T1000 (cell line): ENCODE measurements at regions not wholly inside any gene's neighbourhood (a gene's known extent, or its start where the extent isn't known, plus 50 kb on each side); places are given as distances from the start of the nearest gene placed in this dataset.
A peak's percentile ranks its signal among the peaks of the same experiment; 100 is the strongest.
"Not testable (repeated sequence)": the region's sequence is repeated elsewhere in the genome, so short reads cannot be mapped to it uniquely, and the experiment has no call there.

Experiments used
- DNase-seq: peaks from one replicate; lab custom pipeline; 2025; ENCODE audit warnings: mixed read lengths; lab: John Stamatoyannopoulos, UW

GRCh38 chr18:22504251-22505030 lies 86.7 kb upstream of the CTAGE1 start:
- DNase-seq, result peak; percentile 35

- DNase-seq, result no peak
Measured at GRCh38 chr18:22505141-22505591, 87.5 kb upstream of the CTAGE1 start.

- no peak for DNase-seq
Measured at GRCh38 chr18:22507055-22507454, 89.3 kb upstream of the CTAGE1 start.

GRCh38 chr18:22509423-22509822 lies 91.7 kb upstream of the CTAGE1 start:
- no peak for DNase-seq

- DNase-seq, result no peak
Measured at GRCh38 chr18:22510697-22511096, 93.0 kb upstream of the CTAGE1 start.

GRCh38 chr18:22513721-22514481 lies 96.2 kb upstream of the CTAGE1 start:
- DNase-seq, result no peak

- DNase-seq, result no peak
Measured at GRCh38 chr18:22514655-22515054, 96.9 kb upstream of the CTAGE1 start.

- no peak for DNase-seq
Measured at GRCh38 chr18:22515250-22515649, 97.5 kb upstream of the CTAGE1 start.

GRCh38 chr18:22517356-22517755 lies 99.6 kb upstream of the CTAGE1 start:
- DNase-seq, result no peak

GRCh38 chr18:22521026-22521707 lies 103.5 kb upstream of the CTAGE1 start:
- no peak for DNase-seq

- DNase-seq, result no peak
Measured at GRCh38 chr18:22523481-22523880, 105.8 kb upstream of the CTAGE1 start.

- DNase-seq, result no peak
Measured at GRCh38 chr18:22524783-22525182, 107.1 kb upstream of the CTAGE1 start.

- DNase-seq, result no peak
Measured at GRCh38 chr18:22525313-22525712, 107.6 kb upstream of the CTAGE1 start.

GRCh38 chr18:22525883-22526282 lies 108.2 kb upstream of the CTAGE1 start:
- no peak for DNase-seq

GRCh38 chr18:22528291-22528690 lies 110.6 kb upstream of the CTAGE1 start:
- no peak for DNase-seq

GRCh38 chr18:22534706-22535105 lies 117.0 kb upstream of the CTAGE1 start:
- not testable (repeated sequence) for DNase-seq

GRCh38 chr18:22536558-22536957 lies 118.8 kb upstream of the CTAGE1 start:
- DNase-seq, result no peak

- DNase-seq, result no peak
Measured at GRCh38 chr18:22538426-22538825, 120.7 kb upstream of the CTAGE1 start.

GRCh38 chr18:22539051-22539765 lies 121.5 kb upstream of the CTAGE1 start:
- no peak for DNase-seq

GRCh38 chr18:22541232-22541631 lies 123.5 kb upstream of the CTAGE1 start:
- DNase-seq, result no peak

- DNase-seq, result no peak
Measured at GRCh38 chr18:22542406-22542835, 124.7 kb upstream of the CTAGE1 start.

GRCh38 chr18:22543769-22544168 lies 126.1 kb upstream of the CTAGE1 start:
- no peak for DNase-seq
